ENCODE measurements at regions not wholly inside any gene's neighbourhood (a gene's known extent, or its start where the extent isn't known, plus 50 kb on each side); places are given as distances from the start of the nearest gene placed in this dataset.
"Not testable (repeated sequence)": the region's sequence is repeated elsewhere in the genome, so short reads cannot be mapped to it uniquely, and the experiment has no call there.

DNA sequence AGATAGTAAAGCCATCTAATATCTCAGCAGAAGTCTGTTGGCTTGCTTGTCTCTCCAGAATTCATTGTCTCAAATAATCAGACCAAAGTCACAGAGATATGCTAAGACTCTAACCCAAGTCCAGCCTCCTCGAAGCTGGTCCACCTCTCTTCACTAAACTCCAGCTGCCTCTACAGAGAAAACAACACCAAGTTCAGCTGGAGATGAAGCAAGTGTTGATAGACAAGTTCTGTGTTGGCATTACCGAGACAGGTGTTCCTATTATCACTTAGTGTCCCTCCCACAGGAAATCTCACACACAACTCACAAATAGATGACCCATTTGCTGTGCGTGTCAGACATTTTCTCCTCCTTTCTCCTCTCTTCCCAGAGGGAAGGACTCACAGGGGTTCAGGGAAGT is 164.4 kb upstream of the ANKFN1 start:
- TF ChIP-seq, protein P1, sequence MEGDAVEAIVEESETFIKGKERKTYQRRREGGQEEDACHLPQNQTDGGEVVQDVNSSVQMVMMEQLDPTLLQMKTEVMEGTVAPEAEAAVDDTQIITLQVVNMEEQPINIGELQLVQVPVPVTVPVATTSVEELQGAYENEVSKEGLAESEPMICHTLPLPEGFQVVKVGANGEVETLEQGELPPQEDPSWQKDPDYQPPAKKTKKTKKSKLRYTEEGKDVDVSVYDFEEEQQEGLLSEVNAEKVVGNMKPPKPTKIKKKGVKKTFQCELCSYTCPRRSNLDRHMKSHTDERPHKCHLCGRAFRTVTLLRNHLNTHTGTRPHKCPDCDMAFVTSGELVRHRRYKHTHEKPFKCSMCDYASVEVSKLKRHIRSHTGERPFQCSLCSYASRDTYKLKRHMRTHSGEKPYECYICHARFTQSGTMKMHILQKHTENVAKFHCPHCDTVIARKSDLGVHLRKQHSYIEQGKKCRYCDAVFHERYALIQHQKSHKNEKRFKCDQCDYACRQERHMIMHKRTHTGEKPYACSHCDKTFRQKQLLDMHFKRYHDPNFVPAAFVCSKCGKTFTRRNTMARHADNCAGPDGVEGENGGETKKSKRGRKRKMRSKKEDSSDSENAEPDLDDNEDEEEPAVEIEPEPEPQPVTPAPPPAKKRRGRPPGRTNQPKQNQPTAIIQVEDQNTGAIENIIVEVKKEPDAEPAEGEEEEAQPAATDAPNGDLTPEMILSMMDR (IDR thresholded peaks at IDR 0.05; ENCODE audit: control insufficient read depth, extremely low read depth, insufficient read depth): no peak
- DNase-seq (ENCODE audit: low read depth): no peak
- H3K4me3 ChIP-seq (ENCODE audit: low read depth, low read length): no peak overlapping the region

DNA sequence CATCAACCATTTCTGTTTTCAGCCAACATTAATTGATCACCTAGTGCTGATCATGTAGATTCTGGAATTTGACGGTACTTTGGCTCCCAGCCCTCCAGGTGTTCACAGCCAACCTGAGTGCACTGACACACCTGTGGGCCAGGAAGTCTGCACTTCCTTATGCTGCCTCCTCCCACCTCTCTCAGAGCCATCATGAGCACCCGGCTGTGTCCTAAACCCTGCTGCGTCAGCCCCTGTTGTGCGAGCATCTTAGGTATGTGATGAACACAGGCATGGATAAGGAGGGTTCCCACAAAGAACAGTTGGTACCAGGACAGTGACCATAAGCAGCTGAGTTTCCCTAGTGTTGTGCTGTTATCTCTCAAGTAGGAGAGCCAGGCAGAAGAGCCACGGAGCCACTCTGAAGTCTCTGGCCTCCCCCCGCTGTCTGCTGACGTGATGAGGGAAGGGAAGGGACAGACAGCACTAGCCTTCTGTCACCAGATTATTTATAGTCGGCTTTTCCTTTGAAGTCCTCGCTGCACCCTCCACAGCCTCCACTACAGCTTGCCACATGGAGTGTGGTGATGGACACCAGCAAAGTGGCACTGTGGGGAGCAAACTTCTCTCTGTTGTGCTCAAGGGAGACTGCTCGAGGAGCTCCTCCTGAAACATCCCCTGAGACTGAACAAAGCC is 162.8 kb upstream of the ANKFN1 start:
- H3K4me3 ChIP-seq (ENCODE audit: low read depth, low read length): no peak overlapping the region
- TF ChIP-seq, protein P1 (IDR thresholded peaks at IDR 0.05; ENCODE audit: control insufficient read depth, extremely low read depth, insufficient read depth): no peak
- no peak for DNase-seq (ENCODE audit: low read depth)

DNA sequence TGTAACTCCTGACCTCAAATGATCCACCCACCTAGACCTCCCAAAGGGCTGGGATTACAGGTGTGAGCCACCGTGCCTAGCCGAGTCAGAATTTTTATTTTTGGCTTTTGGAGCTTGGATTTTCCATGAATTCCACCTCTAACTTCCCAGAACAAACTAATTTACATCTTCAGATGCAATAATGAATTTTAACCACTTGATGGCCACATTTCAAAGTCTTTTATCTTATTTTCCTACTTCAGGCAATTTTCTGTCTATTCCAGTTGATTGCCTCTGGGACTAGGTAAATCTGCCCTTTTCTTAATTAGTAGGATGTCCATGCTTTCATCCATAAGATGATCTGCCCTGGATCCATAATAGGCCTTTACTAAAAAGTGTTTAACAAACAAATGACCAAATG is 156.4 kb upstream of the ANKFN1 start:
- TF ChIP-seq, protein P1 (IDR thresholded peaks at IDR 0.05; ENCODE audit: control insufficient read depth, extremely low read depth, insufficient read depth): peak; percentile 26; the same call in 1 of the 2 replicates
- no peak for DNase-seq (ENCODE audit: low read depth)
- no peak overlapping the region for H3K4me3 ChIP-seq (ENCODE audit: low read depth, low read length)

DNA sequence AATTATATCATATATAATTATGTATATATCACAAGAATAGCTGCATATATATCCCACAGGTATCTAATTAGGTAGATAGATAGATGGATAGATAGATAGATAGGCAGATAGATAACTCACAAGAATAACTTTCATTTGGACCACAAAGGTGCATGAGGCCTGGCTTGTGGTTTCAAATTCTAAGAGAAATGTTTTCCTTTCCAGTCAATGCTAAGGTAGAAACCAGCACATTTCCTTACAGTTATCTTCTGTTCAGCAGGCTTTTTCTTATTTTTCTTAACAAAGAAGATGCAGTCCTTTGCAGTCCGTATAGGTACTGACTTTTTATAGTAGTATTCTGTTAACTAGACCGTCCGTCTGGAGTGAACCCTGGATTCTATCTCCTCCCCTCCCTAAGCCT is 152.9 kb upstream of the ANKFN1 start:
- DNase-seq (ENCODE audit: low read depth): no peak
- TF ChIP-seq, protein P1 (IDR thresholded peaks at IDR 0.05; ENCODE audit: control insufficient read depth, extremely low read depth, insufficient read depth): no peak
- H3K4me3 ChIP-seq (ENCODE audit: low read depth, low read length): no peak overlapping the region

DNA sequence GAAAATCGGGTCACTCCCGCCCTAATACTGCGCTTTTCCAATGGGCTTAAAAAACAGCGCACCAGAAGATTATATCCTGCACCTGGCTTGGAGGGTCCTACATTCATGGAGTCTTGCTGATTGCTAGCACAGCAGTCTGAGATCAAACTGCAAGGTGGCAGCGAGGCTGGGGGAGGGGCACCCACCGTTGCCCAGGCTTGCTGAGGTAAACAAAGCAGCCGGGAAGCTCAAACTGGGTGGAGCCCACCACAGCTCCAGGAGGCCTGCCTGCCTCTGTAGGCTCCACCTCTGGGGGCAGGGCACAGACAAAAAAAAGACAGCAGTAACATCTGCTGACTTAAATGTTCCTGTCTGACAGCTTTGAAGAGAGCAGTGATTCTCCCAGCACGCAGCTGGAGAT is 150.6 kb upstream of the ANKFN1 start:
- not testable (repeated sequence) for DNase-seq (ENCODE audit: low read depth); H3K4me3 ChIP-seq (ENCODE audit: low read depth, low read length)

DNA sequence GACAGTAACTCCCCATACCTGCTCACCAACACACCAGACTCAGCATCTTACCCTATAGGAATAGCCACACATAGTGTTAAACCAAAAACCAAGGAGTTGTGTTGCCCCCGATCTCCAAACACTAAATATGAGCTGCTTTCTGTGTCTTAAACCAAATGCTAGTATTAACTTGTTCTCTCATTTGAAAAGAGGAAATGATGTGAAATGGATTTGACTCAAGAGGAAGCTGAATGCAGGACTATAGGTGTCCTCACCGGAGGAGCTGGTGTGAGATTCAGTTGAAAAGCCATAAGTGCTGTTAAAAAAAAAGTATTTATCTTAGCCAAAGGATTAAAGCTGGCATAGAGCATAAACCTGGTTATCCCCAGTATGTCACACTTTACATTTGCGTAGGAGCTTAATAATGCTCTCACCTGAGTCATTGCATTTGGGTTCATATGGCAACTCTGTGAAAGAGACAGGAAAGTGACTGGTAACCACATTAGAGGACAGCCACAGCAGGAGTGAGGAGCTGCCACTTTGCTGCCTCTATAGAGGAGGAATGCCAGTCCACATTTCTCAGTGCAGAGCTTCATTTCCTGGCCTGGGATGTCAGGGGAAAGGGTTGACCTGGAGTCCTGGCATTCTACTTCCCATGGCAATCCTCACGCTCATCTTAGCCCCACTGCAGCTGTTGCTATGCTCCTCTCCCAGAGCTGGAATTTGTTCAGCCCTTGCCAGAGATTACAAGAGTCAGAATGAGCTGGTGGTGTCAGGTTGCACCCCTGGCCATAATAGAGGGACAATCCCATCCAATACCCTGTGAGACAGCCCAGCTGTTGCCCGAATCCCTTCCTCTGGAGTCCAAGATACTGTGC is 143.3 kb upstream of the ANKFN1 start:
- DNase-seq (ENCODE audit: low read depth): no peak
- H3K4me3 ChIP-seq (ENCODE audit: low read depth, low read length): no peak overlapping the region
- TF ChIP-seq, protein P1 (IDR thresholded peaks at IDR 0.05; ENCODE audit: control insufficient read depth, extremely low read depth, insufficient read depth): no peak

DNA sequence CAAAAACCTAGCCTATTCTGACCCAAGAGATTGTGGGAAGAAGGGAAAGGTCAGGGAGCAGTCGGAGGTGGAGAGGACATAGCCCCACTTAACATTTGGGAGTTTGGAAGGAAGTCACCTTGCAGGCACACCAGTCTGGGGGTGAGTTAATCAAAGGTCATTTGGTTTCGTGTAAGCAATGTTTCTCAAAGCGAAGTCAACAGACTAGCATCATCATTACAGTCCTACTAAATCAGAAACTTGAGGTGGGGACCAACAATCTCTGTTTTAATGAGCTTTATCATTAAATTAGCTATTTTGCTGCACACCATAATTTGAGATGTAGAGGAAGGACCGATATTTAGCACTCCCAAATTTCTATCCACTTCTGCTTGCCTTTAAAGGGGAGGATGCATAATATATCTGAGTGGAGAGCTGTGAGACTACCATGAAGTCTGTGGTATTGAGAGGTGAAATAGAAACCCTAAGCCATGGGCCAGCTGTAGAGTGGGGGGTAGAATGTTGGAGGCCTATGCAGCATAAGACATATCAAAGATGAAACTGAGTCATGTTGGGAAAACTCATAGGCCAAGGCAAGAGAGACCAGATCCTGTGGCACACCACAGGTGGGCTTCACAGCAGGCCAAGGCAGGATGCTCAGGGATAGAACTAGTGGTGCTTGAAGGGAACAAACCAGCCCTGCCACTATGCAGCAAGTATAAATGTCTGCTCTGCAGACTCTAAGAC is 141.7 kb upstream of the ANKFN1 start:
- TF ChIP-seq, protein P1 (IDR thresholded peaks at IDR 0.05; ENCODE audit: control insufficient read depth, extremely low read depth, insufficient read depth): no peak
- DNase-seq (ENCODE audit: low read depth): no peak
- H3K4me3 ChIP-seq (ENCODE audit: low read depth, low read length): no peak overlapping the region
